Posterior cingulate gyrus (tissue), 11 donors: ENCODE measurements at regions not wholly inside any gene's neighbourhood (a gene's known extent, or its start where the extent isn't known, plus 50 kb on each side); places are given as distances from the start of the nearest gene placed in this dataset.

Source experiments
- DNase-seq, 10 donors: peaks; one replicate each; pipeline versions ENCODE4 v3.0.0 to v3.0.0-alpha.2; 2020 to 2021; ENCODE audit warnings: mixed read lengths in 3 of 10
- intact Hi-C: fragments of 100-400 bp; cut with DNase I; formaldehyde crosslinking; loops from one replicate; pipeline ENCODE4 v1.15.1; 2023

- intact Hi-C loops: no loop called here
- DNase-seq: no peak
These were observed 202.3 kb downstream of the BCOR start for GRCh38 chrX:39895218-39896110.

- intact Hi-C loops: no loop called here
- DNase-seq: peak in 2 of 10 donors; percentile 20 to 83
These were observed 200.6 kb downstream of the BCOR start for GRCh38 chrX:39896951-39897740.

DNA sequence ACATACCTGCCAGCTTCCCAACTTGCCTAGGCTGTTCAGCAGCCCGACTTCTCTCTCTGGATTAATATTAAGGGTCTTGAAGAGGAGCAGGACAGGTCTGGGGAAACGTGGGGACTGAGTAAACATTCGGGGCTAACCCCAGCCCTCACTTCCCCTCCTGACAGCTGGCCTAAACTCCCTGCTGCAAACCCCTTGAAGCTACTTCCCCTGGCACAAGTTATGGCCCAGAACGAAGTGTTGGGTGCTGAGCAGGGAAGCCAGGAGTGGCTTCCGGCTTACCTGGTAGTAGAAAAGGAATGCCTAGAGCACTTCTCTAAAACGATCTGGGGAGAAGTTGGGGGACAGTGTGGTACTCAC is 200.0 kb downstream of the BCOR start:
- no peak for DNase-seq
- intact Hi-C loops: no loop called here

DNA sequence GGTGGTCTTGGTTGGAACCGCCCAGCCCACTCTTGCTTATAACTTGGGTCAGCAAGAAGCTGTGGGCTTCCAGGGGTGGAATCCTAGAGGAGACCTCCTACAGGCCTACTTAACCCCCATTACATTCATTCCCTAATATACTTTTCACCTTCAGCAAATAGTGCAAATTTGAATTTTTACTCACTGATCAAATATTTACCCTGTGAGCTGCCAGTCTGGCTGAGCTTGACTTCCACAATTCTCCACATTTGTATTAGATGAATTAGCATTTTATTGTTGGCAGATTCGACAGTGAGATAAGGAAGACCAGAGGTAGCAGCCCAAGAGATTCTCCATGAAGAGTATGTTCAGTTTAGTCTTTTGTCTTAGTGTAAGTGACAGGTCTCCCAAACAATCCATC is 199.6 kb downstream of the BCOR start:
- intact Hi-C loops: no loop called here
- no peak for DNase-seq

GRCh38 chrX:39899059-39899458 is 198.7 kb downstream of the BCOR start:
- intact Hi-C loops: no loop called here
- peak in 1 of 10 donors; percentile 32 for DNase-seq

DNA sequence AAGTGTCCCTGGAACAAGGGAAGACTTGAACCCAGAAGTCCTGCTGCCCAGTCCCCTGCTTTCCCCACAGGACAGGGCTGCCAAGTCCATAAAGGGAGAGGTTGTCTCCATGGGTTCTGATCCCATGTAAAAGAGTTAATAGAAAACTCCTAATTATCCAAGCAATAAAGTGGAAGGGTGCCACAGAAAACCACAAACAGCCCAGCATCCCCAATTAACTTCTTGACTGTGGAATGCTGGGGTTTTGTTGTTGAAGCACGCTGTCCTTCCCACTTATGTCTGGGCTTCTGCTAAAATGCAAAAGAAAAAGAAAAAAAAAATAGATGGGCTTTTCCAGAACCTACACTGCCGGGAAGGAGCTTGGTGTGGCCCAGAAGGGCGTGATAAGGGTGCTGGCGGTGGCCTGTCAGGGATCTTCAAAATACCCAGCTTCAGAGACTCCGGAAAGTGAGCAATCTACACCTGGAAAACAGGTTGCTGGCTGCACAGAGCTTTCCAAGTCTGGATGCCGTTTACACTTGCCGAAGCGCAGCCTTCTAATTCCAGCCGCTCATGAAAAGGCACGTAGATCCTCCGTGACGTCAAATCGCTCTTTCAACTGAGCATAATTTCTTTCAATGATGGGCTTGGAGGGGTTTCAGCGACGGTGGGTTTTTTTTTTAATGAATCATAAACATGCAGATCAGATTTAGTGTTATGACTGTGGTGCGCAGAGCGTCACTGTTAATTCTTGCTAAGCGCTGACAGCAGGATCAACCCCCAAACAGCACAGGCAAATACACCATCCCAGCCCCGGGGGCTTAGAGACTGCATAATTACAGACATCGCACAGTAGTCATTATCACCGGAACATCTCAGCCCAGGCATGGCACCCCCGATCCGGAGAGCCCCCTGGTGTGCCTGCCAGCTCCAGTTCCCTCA is 197.6 kb downstream of the BCOR start:
- intact Hi-C loops: no loop called here
- no peak for DNase-seq

DNA sequence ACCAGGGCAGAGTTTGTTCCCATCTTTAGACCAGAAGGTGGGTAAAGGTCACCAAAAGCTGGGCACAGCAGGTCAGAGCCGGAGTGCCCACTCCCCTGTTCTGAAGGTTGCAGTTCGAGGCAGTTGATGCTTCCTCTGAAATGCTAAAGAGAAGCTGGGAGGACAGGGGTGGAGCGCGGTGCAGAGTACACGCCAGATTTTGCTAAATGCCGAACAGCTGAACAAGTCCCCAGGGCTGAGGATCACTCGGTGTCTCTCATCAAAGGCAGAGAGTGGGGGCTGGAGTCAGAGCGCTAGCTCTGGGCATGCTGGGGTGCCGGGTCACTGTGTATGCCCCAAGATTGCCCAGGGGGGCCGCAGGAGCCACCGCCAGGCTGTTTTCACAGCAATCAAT is 197.0 kb downstream of the BCOR start:
- intact Hi-C loops: no loop called here
- DNase-seq: peak in 1 of 10 donors; percentile 19

GRCh38 chrX:39903343-39903742 is 194.4 kb downstream of the BCOR start:
- intact Hi-C loops: no loop called here
- no peak for DNase-seq

GRCh38 chrX:39903937-39904336 is 193.8 kb downstream of the BCOR start:
- intact Hi-C loops: no loop called here
- peak in 1 of 10 donors; percentile 74 for DNase-seq

- DNase-seq: peak in 1 of 10 donors; percentile 73
- intact Hi-C loops: no loop called here
These were observed 192.8 kb downstream of the BCOR start for GRCh38 chrX:39904816-39905537.

GRCh38 chrX:39905538-39905891 is 192.2 kb downstream of the BCOR start:
- DNase-seq: peak in 1 of 10 donors; percentile 69
- intact Hi-C loops: no loop called here

- DNase-seq: peak in 1 of 10 donors; percentile 77
- intact Hi-C loops: no loop called here
These were observed 191.8 kb downstream of the BCOR start for GRCh38 chrX:39905946-39906345.

GRCh38 chrX:39907964-39908661 is 189.6 kb downstream of the BCOR start:
- intact Hi-C loops: no loop called here

DNA sequence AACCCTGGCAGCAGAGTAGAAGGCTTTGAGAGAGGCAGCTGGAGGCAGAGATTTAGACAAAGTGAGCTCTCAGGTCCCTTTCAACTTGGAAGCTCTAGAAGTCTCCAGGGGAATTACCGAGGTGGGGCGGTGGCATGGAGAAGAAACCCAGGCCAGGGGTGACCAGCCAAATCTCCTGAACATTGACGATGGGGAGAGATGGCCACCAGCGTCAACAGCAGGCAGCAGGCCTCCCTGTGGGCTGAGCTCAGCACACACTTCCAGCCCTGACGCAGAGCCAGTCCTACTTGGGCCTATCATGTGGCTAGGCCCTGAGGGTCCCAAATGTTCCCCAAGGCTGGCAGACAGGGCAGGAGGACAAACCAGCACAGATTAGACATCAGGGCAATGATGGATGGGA is 187.8 kb downstream of the BCOR start:
- DNase-seq: peak in 1 of 10 donors; percentile 59

More at GRCh38 chrX:39907964-39908661, 189.6 kb downstream of the BCOR start:
- peak in 2 of 10 donors; percentile 27 to 88 for DNase-seq

GRCh38 chrX:39910651-39911050 is 187.1 kb downstream of the BCOR start:
- peak in 8 of 10 donors; percentile 21 to 92 (median 54) for DNase-seq
- intact Hi-C loops: no loop called here

More for the DNA sequence above, 187.8 kb downstream of the BCOR start:
- intact Hi-C loops: no loop called here

GRCh38 chrX:39911278-39911897 is 186.4 kb downstream of the BCOR start:
- intact Hi-C loops: no loop called here

DNA sequence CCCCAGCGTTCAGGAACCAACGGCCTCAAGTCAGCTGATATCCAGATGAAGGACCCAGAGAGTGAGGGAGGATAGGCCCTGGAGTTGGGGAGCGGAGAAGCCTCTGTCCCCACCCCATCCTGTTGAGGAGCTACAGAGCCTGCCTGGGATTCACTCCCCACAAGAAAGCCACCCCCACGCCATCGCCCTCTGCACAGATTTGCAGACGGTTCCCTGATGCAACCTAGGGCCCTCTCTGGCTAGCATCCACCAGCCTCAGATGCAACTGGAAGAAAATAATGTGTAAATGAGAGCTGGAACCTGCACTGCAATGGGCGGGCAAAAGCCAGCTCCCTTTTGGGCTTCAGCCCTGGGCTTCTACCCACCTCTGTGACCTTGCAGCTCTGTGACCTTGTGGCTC is 185.6 kb downstream of the BCOR start:
- intact Hi-C loops: no loop called here
- DNase-seq: peak in 1 of 10 donors; percentile 48

More at GRCh38 chrX:39911278-39911897, 186.4 kb downstream of the BCOR start:
- peak in 1 of 10 donors; percentile 18 for DNase-seq

DNA sequence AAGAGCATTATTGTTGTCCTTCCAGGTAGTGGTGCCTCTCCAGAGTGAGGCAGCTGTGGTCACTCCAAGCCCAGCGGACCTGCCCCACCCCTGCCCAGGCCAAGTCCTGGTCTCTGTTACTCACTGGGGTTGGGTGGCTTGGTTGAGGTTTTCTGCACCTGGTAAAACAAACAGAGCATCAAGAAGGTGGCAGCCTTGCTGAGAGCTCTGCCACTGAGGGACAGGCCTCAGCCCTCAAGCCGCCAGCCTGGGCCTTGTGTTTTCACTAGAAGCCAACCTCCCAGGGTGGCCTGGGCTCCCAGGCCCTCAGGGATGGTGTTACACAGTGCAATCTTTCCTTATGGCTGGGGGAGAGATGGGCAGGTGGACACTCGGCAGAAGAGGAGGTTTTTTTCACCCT is 182.7 kb downstream of the BCOR start:
- peak in 1 of 10 donors; percentile 51 for DNase-seq
- intact Hi-C loops: no loop called here

DNA sequence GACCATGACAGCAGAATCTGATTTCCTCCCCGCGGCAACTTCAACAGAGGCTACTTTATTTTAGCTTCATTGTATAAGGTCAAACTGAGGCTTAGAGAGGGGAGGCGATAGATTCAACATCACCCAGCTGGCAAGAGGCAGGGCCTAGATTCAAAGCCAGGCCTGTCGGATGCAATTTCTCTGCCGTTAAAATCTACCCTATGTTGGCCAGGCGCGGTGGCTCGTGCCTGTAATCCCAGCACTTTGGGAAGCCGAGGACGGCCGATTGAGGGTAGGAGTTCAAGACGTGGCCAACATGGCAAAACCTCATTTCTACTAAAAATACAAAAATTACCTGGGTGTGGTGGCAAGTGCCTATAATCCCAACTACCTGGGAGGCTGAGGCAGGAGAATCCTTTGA is 182.2 kb downstream of the BCOR start:
- peak in 1 of 10 donors; percentile 64 for DNase-seq
- intact Hi-C loops: no loop called here
